ENCODE measurements at regions not wholly inside any gene's neighbourhood (a gene's known extent, or its start where the extent isn't known, plus 50 kb on each side); places are given as distances from the start of the nearest gene placed in this dataset.

GRCh38 chr7:18174996-18175395, 147.3 kb upstream of the PRPS1L1 start:
- TF ChIP-seq EZH2 (IDR thresholded peaks at IDR 0.05; ENCODE audit: insufficient read depth, poor library complexity, severe bottlenecking) (no peak), EZH2phosphoT487 (IDR thresholded peaks at IDR 0.05; ENCODE audit: insufficient read depth, low read depth) (no peak)
